ENCODE measurements at regions not wholly inside any gene's neighbourhood (a gene's known extent, or its start where the extent isn't known, plus 50 kb on each side); places are given as distances from the start of the nearest gene placed in this dataset.
A peak's percentile ranks its signal among the peaks of the same experiment; 100 is the strongest.
"Not testable (repeated sequence)": the region's sequence is repeated elsewhere in the genome, so short reads cannot be mapped to it uniquely, and the experiment has no call there.

- not testable (repeated sequence) for DNase-seq
These were observed 764.2 kb upstream of the CDH18 start for GRCh38 chr5:20752179-20752578.

DNA sequence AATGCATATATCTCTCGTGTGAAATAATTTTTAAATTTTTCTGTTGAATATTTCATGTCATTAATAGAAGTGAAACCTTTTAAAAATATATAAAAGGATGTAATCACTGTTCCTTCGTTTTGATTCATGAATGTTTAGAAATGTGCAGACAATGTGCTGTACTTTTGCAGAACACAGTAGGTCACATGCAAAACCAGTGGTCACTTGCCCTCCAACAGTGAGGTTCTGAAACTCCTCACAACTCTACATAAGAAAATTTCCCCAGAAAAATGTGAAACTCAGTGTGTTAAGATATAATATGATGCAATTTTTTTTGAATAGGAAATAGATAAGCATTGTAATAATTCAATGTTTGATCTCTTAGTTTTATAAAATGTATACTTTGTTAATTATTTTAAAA lies 747.7 kb upstream of the CDH18 start:
- DNase-seq = not testable (repeated sequence)

DNA sequence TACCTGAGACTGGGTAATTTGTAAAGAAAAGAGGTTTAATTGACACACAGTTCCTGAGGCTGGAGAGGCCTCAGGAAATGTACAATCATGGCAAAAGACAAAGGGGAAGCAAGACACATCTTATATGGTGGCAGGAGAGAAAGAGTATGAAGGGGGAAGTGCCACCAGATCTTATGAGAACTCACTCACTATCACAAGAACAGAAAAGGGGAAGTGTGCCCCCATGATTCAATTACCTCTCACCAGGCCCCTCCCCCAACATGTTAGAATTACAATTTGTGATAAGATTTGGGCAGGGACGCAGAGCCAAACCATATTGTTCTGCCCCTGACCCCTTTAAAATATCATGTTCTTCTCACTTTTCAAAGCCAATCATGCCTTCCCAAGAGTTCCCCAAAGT lies 744.2 kb upstream of the CDH18 start:
- DNase-seq = not testable (repeated sequence)

GRCh38 chr5:20721286-20721685 lies 733.3 kb upstream of the CDH18 start:
- not testable (repeated sequence) for DNase-seq

DNA sequence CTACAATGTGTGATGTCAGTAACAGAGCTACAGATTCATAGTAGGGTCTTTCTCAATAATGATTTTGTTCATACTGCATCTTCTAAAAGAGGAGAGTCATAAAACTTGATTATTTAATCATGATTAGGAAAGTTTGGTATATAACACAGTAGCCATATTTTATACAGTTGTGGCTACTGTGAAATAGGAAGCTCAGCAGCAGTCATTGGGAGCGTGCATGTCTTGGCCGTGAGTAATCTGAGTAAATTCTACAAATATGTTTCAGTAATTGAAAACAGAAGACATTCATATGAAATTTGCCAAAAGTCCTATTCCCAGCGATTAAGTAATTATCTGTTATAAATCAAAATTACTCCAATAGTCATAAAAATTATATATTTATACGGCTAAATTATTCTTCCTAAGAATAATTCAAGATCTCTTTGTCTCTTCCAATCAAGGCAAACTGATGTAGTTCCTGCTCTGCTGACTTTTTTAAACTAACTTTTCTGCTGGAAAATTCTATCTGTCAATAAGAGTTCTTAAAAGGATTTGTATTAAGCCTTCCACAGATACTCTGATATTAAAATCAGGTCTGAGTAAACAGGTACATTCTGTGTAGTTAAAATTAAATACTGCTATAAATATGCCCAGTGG lies 723.6 kb upstream of the CDH18 start:
- DNase-seq = not testable (repeated sequence)

GRCh38 chr5:20707634-20708033 lies 719.6 kb upstream of the CDH18 start:
- DNase-seq = not testable (repeated sequence)

DNA sequence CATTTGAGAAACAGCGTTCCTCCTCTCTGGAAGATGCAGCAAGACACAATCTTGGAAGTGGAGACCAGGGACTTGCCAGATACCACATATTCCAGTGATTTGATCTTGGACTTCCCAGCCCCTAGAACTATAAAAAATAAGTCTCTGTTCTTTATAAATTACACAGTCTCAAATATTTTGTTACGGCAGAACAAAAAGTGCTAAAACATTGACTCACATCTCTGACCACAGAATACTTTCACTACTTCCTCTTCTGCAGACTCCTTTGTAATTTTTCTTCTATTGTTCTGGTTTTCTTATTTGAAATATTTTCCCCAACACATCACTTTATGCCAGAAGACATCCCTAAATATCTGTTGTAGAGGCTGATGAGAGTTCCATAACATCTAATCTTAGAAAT lies 706.1 kb upstream of the CDH18 start:
- no peak for DNase-seq

DNA sequence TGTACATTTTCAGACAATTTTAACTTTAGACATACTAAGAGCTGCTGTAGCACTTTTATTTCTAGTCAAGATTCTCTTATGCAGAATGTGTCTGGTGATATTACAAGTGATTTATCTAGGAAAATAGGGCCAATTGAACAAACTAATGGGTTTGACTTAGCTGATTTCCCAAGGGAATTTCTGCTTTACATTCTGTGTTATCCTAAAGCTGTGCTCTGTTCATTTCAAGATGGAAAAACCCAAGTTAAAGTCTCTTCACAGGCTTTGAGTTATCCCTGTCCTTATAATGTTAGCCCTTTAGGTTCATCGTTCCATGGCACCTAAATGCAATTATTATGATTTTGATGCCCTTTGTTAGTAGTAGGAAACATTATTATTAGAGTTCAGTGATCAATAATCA lies 704.9 kb upstream of the CDH18 start:
- no peak for DNase-seq

- no peak for DNase-seq
These were observed 695.4 kb upstream of the CDH18 start for GRCh38 chr5:20683241-20683940.

DNA sequence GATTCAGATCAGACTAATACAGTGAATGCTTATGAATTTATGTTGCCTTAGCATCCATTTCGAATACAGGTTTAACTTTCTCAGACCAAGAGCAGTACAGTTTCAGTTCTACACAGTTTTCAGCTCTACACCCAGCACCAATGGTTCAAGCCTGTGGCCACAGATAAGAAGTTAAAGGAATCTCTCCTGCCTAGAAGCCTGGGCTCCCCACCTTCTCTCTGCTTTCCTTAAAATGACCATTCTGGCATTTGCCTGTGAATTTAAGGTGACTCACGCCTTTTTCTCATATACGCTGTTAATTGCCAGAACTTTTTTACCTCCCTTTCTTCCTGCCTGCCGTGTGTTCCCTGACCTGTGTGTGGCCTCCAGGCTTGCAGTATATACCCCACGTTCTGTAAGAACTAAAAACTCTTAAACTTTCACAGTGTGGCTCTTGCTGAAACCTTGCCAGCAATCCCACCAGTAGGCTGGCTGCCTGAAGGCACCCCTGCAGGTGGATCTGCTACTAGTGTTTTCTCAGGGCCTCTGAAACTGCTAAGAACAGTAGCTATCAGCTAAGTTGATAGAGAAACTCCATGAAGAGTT lies 692.8 kb upstream of the CDH18 start:
- no peak for DNase-seq

GRCh38 chr5:20678814-20679298 lies 690.9 kb upstream of the CDH18 start:
- DNase-seq = no peak

GRCh38 chr5:20678386-20678785 lies 690.4 kb upstream of the CDH18 start:
- no peak for DNase-seq

DNA sequence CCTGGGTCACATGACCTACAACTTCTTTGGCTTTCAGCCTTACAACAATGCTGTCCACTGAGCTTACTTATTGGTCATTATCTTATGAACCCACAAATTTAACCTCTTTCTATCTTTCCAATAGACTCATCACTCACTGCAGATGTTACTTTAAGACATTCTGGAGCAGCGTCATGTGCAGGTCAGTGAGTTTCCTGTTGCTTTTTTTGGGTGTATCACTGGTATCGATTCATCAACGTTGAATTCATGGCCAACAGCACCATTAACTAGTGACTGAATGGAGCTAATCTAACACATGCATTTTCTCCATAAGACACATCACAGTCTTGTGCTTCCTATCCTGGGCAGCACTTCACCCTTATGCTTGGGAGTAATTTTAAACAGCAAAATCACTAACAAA lies 672.6 kb upstream of the CDH18 start:
- DNase-seq = no peak

DNA sequence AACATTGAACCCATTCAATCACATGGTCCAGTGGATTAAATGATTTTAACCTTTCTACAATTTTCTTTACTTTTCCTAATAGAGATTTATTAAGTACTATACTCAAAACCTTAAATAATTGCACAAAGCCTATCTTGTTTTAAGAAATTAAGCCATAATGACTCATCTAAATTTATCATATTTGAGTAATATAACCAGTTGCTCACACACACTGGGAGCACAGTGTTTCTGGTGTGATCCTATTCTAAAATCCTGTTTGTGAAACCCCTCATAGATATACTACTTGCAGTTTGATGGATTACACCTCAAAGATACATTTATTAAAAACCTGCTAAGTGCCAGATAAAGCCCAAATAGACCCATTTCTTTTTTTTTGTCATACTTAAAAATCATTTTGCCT lies 668.3 kb upstream of the CDH18 start:
- DNase-seq = no peak

GRCh38 chr5:20655211-20655610 lies 667.2 kb upstream of the CDH18 start:
- no peak for DNase-seq

DNA sequence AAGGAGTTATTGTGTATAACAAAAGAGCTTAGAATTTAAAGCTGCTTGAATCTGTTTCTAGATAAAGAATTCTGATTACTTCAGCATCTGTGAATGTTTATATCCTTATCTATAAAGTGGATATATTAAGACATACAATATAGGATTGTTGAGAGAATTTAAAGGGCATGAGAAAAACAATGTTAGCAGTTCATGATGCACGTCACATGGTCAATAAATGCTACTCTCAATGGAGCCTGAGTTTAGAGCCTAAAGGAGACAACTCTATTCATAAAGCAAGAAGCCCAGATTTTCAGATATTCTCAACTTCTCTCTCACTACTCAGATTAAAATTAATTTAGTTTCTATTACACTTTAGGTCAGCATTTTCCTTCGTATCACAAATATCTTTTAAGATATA lies 666.7 kb upstream of the CDH18 start:
- no peak for DNase-seq

GRCh38 chr5:20654033-20654432 lies 666.0 kb upstream of the CDH18 start:
- DNase-seq = no peak

- no peak for DNase-seq
These were observed 662.0 kb upstream of the CDH18 start for GRCh38 chr5:20649966-20650365.

DNA sequence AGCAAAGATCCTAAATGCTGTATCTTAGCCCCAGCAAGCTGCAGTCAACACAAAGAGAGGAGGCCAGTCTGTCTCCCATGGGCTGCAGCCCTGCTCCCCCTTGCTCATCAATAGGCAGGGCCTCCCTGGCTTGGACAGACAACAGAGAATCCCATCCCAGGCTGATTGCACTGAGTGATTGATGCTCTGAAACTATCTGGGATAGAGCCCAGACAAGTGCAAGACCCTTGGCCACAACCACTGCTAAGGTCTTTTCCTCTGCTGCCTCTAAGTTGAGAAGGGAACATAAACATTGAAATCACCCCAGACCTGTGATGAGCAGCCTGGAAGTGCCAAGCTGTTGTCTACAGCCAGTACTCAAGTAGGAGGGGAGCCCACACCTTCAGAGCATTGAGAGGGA lies 661.0 kb upstream of the CDH18 start:
- DNase-seq = no peak

DNA sequence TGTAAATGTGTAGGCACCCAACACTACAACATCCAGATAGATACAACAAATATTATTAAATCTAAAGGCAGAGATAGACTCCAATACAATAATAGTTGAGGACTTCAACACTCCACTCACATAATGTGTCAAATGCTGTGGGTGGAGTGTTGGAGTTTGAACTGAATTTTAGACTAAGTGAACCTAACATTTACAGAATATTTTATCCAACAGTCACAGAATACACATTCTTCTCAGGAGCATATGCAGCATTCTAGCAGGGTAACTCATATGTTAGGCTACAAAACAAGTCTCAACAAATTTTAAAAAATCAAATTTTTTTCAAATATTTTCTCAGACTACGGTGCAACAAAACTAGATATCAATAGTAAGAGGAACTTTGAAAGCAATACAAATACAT lies 648.7 kb upstream of the CDH18 start:
- DNase-seq = no peak

- no peak for DNase-seq
These were observed 631.6 kb upstream of the CDH18 start for GRCh38 chr5:20619591-20619990.

DNA sequence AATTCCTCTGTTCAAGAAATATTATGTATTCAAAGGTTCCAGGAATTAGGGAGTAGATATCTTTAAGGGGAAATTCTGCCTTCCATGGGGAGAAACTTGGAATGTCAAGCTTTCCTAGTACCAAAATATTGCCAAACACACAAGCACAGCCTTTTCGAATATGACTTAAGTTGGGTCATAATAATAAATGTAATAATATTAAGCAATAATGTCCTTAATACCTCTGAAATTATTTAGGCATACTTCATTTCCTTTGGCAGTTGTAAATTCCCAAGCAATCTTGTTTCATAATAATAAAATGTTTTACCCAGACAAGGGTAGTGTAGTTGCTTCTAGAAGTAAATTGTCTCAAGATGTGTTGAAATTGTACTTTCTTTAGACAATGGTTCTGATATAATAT lies 630.3 kb upstream of the CDH18 start:
- no peak for DNase-seq

- no peak for DNase-seq
These were observed 629.8 kb upstream of the CDH18 start for GRCh38 chr5:20617841-20618240.

DNA sequence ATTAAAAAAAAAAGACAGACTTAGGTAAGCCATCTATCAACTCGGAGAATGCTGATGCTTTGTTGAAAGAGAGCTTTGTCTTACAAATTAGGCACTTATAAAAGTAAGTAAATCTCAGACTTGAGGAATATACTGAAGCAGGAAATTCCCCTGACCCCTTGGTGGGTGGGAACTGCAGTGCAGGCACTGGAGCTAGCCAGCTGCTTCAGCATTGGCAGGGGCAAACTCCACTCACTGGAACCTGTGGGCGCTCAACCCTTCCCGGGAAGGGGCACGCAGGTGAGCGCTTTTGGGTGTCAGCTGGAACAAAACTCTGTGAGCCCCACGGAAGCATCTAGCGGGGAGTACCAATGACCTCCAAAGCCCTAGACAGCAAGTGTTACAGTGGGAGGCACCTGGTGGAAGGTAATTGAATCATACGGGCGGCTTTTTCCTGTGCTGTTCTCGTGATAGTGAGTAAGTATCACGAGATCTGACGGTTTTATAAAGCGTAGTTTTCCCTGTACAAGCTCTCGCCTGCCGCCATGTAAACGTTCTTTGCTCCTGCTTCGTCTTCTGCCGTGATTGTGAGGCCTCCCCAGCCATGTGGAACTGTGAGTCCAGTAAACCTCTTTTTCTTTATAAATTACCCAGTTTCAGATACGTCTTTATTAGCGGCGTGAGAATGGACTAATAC lies 628.0 kb upstream of the CDH18 start:
- peak; percentile 25 for DNase-seq
